Prostate gland (tissue), 2 donors: ENCODE measurements at regions not wholly inside any gene's neighbourhood (a gene's known extent, or its start where the extent isn't known, plus 50 kb on each side); places are given as distances from the start of the nearest gene placed in this dataset.

Source experiments
- POLR2A ChIP-seq: fragments of 450-650 bp; IDR thresholded peaks from one replicate; pipeline ENCODE4 v1.6.1; 2016; ENCODE audit warnings: antibody characterized with exemption, mild to moderate bottlenecking
- TF ChIP-seq, protein P1 (sequence below), 4 experiments: fragments of 200-600 bp in 2 of 4; fragments of 450-650 bp in 2 of 4; sonication (generic) in 2 of 4; IDR thresholded peaks; 1 replicate in 3 of 4; 2 replicates in 1 of 4; pipeline ENCODE4 v1.5.1; 2016 to 2019; ENCODE audit warnings: antibody characterized with exemption in 4 of 4, mild to moderate bottlenecking in 2 of 4, moderate library complexity in 2 of 4

DNA sequence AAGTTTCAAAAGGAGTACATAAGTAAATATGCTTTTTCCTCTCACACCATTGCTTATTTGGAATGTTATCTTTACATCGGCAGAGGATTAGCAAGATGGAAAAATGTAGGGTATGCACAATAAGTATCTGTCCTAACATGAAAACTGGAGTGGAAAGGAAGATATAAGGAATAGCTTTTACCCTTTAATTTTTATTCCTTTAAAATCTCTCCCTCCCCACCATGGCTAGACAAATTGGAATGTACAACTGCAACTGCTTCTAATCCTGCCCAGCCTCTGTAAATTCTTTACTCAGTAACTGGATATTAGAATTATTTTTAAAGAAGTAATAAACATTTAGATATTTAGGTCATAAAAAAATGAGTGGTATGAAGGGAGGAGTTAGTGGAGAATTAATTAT is 171.5 kb downstream of the PCDH18 start:
- TF ChIP-seq, protein P1, sequence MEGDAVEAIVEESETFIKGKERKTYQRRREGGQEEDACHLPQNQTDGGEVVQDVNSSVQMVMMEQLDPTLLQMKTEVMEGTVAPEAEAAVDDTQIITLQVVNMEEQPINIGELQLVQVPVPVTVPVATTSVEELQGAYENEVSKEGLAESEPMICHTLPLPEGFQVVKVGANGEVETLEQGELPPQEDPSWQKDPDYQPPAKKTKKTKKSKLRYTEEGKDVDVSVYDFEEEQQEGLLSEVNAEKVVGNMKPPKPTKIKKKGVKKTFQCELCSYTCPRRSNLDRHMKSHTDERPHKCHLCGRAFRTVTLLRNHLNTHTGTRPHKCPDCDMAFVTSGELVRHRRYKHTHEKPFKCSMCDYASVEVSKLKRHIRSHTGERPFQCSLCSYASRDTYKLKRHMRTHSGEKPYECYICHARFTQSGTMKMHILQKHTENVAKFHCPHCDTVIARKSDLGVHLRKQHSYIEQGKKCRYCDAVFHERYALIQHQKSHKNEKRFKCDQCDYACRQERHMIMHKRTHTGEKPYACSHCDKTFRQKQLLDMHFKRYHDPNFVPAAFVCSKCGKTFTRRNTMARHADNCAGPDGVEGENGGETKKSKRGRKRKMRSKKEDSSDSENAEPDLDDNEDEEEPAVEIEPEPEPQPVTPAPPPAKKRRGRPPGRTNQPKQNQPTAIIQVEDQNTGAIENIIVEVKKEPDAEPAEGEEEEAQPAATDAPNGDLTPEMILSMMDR (IDR thresholded peaks at IDR 0.05) = no peak
- TF ChIP-seq POLR2A = no peak
